ENCODE measurements at regions not wholly inside any gene's neighbourhood (a gene's known extent, or its start where the extent isn't known, plus 50 kb on each side); places are given as distances from the start of the nearest gene placed in this dataset.

DNA sequence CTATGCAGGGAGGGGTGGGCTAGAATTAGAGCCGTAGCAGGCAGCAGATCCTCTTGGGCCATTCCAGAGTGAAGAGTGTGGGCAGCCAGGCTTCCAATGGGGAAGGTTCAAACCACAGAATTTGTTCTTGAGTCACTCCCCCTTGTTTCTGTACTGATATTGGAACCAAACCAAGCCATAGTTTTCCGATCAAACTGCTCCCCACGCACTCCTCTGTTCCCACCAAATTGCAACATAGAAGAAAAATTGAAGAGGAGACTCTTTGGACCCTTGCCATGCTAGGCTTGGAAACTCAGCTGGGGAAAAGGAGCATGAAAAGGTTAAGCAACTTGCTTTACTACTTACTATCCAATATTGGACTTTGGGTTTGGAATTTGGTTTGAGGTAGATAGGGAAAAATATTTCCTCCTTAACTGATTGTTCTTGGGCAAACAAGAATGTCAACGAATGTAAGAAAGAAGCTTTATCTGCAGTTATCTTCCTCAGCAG, 165.8 kb upstream of the NR3C1 start (continued):
- TF ChIP-seq CHD4 (IDR thresholded peaks at IDR 0.05; ENCODE audit: borderline replicate concordance, low read length) (no peak), ELF3 (CRISPR knock-in tag; IDR thresholded peaks at IDR 0.05) (no peak), CHCHD3 (CRISPR knock-in tag; IDR thresholded peaks at IDR 0.05) (no peak), ZNF124 (CRISPR knock-in tag; IDR thresholded peaks at IDR 0.05) (no peak), ZBTB38 (CRISPR knock-in tag; IDR thresholded peaks at IDR 0.05) (no peak), DNMT1 (CRISPR knock-in tag; IDR thresholded peaks at IDR 0.05) (no peak), ISL2 (CRISPR knock-in tag; IDR thresholded peaks at IDR 0.05) (peak; percentile 41; the same call in 1 of the 2 replicates), ZSCAN31 (CRISPR knock-in tag; IDR thresholded peaks at IDR 0.05; ENCODE audit: low read depth) (no peak), ZNF790 (CRISPR knock-in tag; IDR thresholded peaks at IDR 0.05; ENCODE audit: borderline replicate concordance) (no peak), ZNF614 (CRISPR knock-in tag; IDR thresholded peaks at IDR 0.05; ENCODE audit: borderline replicate concordance) (no peak), EP300 (IDR thresholded peaks at IDR 0.05; ENCODE audit: low read depth in 2 of 2, low read length in 2 of 2) (peak in 1 of 2 experiments; percentile 67; a peak in 1 of 4 replicates), EP300 (CRISPR knock-in tag; IDR thresholded peaks at IDR 0.05; ENCODE audit: borderline replicate concordance) (no peak), NCOR1 (IDR thresholded peaks at IDR 0.05; ENCODE audit: borderline replicate concordance, low read length) (peak; percentile 71; the same call in 1 of the 2 replicates)
- TF ChIP-seq, protein P1, sequence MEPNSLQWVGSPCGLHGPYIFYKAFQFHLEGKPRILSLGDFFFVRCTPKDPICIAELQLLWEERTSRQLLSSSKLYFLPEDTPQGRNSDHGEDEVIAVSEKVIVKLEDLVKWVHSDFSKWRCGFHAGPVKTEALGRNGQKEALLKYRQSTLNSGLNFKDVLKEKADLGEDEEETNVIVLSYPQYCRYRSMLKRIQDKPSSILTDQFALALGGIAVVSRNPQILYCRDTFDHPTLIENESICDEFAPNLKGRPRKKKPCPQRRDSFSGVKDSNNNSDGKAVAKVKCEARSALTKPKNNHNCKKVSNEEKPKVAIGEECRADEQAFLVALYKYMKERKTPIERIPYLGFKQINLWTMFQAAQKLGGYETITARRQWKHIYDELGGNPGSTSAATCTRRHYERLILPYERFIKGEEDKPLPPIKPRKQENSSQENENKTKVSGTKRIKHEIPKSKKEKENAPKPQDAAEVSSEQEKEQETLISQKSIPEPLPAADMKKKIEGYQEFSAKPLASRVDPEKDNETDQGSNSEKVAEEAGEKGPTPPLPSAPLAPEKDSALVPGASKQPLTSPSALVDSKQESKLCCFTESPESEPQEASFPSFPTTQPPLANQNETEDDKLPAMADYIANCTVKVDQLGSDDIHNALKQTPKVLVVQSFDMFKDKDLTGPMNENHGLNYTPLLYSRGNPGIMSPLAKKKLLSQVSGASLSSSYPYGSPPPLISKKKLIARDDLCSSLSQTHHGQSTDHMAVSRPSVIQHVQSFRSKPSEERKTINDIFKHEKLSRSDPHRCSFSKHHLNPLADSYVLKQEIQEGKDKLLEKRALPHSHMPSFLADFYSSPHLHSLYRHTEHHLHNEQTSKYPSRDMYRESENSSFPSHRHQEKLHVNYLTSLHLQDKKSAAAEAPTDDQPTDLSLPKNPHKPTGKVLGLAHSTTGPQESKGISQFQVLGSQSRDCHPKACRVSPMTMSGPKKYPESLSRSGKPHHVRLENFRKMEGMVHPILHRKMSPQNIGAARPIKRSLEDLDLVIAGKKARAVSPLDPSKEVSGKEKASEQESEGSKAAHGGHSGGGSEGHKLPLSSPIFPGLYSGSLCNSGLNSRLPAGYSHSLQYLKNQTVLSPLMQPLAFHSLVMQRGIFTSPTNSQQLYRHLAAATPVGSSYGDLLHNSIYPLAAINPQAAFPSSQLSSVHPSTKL (CRISPR knock-in tag; IDR thresholded peaks at IDR 0.05), result peak; percentile 74
- TF ChIP-seq, protein P2, sequence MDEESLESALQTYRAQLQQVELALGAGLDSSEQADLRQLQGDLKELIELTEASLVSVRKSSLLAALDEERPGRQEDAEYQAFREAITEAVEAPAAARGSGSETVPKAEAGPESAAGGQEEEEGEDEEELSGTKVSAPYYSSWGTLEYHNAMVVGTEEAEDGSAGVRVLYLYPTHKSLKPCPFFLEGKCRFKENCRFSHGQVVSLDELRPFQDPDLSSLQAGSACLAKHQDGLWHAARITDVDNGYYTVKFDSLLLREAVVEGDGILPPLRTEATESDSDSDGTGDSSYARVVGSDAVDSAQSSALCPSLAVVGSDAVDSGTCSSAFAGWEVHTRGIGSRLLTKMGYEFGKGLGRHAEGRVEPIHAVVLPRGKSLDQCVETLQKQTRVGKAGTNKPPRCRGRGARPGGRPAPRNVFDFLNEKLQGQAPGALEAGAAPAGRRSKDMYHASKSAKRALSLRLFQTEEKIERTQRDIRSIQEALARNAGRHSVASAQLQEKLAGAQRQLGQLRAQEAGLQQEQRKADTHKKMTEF (CRISPR knock-in tag; IDR thresholded peaks at IDR 0.05), result 0 out of 2 replicates have a peak, but pooled peaks have one; percentile 5
- TF ChIP-seq, protein P3, sequence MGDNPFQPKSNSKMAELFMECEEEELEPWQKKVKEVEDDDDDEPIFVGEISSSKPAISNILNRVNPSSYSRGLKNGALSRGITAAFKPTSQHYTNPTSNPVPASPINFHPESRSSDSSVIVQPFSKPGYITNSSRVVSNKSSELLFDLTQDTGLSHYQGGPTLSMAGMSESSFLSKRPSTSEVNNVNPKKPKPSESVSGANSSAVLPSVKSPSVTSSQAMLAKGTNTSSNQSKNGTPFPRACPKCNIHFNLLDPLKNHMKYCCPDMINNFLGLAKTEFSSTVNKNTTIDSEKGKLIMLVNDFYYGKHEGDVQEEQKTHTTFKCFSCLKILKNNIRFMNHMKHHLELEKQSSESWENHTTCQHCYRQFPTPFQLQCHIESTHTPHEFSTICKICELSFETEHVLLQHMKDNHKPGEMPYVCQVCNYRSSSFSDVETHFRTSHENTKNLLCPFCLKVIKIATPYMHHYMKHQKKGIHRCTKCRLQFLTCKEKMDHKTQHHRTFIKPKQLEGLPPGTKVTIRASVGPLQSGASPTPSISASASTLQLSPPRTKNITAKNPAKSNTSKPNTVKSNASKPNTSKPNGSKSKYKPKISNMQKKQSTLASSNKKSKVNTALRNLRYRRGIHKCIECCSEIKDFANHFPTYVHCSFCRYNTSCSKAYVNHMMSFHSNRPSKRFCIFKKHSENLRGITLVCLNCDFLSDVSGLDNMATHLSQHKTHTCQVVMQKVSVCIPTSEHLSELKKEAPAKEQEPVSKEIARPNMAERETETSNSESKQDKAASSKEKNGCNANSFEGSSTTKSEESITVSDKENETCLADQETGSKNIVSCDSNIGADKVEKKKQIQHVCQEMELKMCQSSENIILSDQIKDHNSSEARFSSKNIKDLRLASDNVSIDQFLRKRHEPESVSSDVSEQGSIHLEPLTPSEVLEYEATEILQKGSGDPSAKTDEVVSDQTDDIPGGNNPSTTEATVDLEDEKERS (CRISPR knock-in tag; IDR thresholded peaks at IDR 0.05), result no peak
- TF ChIP-seq, protein P4, sequence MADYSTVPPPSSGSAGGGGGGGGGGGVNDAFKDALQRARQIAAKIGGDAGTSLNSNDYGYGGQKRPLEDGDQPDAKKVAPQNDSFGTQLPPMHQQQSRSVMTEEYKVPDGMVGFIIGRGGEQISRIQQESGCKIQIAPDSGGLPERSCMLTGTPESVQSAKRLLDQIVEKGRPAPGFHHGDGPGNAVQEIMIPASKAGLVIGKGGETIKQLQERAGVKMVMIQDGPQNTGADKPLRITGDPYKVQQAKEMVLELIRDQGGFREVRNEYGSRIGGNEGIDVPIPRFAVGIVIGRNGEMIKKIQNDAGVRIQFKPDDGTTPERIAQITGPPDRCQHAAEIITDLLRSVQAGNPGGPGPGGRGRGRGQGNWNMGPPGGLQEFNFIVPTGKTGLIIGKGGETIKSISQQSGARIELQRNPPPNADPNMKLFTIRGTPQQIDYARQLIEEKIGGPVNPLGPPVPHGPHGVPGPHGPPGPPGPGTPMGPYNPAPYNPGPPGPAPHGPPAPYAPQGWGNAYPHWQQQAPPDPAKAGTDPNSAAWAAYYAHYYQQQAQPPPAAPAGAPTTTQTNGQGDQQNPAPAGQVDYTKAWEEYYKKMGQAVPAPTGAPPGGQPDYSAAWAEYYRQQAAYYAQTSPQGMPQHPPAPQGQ (CRISPR knock-in tag; IDR thresholded peaks at IDR 0.05; ENCODE audit: borderline replicate concordance), result no peak

Measured in HepG2 (cell line).